ENCODE measurements at regions not wholly inside any gene's neighbourhood (a gene's known extent, or its start where the extent isn't known, plus 50 kb on each side); places are given as distances from the start of the nearest gene placed in this dataset.

DNA sequence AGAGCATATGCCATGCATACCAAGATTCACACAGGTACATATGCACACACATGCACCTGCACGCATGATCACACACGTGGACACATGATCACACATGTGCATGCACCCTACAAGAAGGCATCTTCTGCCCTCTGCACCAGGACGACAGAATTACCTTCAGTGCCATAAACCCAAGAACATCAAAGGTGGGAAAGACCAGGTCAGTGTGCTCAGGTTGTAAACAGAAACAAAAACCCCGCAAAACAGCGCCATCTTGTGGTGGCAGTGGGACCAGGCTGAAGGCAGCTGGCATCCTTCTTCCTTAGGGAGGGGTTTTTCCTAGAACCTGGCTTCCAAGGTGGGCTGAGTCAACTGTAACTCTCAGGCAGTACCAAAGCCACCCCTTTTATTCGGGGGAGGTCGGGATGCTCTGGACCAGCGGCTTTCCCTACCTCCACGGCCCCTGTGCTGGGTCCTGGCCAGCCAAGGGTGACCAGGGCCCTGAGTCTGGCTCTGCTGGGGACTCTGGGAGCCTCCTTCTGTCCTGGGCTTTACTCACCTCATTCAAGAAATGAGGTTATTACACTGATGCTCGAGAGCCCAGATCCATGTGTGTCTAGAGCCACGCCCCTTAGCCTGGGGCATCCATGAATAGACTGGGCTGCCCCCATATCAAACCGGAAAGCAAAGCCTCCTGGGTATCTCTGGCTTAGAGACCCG lies 69.4 kb upstream of the FGF3 start:
- no peaks in the 10 kb centered on the region for H3K4me1 ChIP-seq (ENCODE audit: control insufficient read depth, insufficient read depth, low read length)
- H3K27me3 ChIP-seq (ENCODE audit: control insufficient read depth, insufficient read depth, low read length): peaks cover 52% of the 10 kb centered on the region
- H3K9ac ChIP-seq (ENCODE audit: low read depth, low read length): no peak overlapping the region
- H3K4me2 ChIP-seq (ENCODE audit: low read length): no peak overlapping the region
- no peaks in the 10 kb centered on the region for H3K36me3 ChIP-seq (ENCODE audit: insufficient read depth, low read length)
- H3K4me3 ChIP-seq (ENCODE audit: low read length): no peak overlapping the region
- H3K9me3 ChIP-seq (replicated peaks; ENCODE audit: low read length): no peaks in the 10 kb centered on the region

DNA sequence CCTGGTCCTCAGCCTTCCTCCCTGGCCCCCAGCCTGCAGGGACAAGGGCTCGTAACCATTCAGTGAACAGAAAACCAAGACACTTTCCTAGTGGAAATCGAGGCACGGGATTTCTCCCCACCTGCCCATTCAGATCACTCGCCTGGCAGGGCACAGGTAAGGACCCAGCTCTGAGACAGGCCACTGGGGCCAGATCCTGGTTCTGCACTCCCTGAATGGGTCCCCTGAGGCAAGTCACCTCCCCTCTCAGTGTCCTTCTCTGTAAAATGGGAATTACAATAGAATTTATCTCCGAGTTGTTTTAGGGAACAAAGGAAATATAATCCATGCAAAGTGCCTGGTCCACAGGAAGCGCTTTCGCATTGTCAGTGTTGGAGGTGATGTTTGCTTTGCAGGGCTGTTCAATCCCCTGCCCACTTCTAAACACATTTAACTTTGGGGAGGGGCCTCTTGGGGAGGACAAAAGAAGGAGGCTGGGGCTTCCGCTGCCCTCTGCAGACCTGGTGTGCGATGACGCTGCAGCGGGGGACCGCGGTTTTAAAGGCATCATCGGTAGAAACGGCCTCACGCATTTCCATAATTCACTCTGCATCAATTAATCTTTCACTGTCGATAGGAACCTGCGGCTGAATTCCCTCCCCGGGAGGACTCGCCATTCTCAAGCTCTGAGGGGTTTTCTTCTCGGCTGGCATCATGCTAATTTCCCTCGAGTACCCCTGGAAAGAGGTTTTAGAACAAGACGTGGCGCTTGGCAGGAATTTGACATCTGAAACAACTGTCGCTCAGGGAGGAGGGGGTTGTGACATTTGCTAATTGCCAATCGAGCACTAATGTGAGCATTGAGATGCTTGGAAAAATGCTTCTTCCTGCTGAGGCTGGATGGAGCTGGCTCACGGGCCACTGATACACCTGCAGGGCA lies 70.4 kb upstream of the FGF3 start:
- no peak overlapping the region for H3K4me2 ChIP-seq (ENCODE audit: low read length)
- H3K4me1 ChIP-seq (ENCODE audit: control insufficient read depth, insufficient read depth, low read length): no peaks in the 10 kb centered on the region
- no peaks in the 10 kb centered on the region for H3K9me3 ChIP-seq (replicated peaks; ENCODE audit: low read length)
- H3K36me3 ChIP-seq (ENCODE audit: insufficient read depth, low read length): no peaks in the 10 kb centered on the region
- no peak overlapping the region for H3K4me3 ChIP-seq (ENCODE audit: low read length)
- no peak overlapping the region for H3K9ac ChIP-seq (ENCODE audit: low read depth, low read length)
- peaks cover 54% of the 10 kb centered on the region for H3K27me3 ChIP-seq (ENCODE audit: control insufficient read depth, insufficient read depth, low read length)

DNA sequence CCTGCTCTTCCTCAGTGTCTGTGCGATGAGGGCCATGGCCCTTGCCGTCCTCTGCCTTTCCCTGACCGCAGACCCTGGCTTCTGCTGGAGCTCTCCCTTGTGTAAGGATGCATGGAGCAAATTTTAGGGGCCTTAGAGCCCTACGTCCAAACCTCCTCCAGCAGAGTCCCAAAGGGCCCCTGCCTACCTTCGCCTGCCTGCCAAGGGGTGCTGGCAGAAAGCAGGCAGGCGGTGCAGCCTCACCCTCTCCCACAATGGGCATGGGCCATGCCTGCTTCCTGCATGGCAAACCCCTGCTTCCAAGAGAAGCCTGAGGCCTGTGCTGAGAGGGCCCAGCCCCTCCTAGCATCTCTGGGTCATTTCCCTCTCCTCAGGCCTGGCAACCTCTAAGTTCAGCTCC lies 71.3 kb upstream of the FGF3 start:
- no peaks in the 10 kb centered on the region for H3K9me3 ChIP-seq (replicated peaks; ENCODE audit: low read length)
- H3K36me3 ChIP-seq (ENCODE audit: insufficient read depth, low read length): no peaks in the 10 kb centered on the region
- H3K4me3 ChIP-seq (ENCODE audit: low read length): no peak overlapping the region
- H3K9ac ChIP-seq (ENCODE audit: low read depth, low read length): no peak overlapping the region
- peaks cover 61% of the 10 kb centered on the region for H3K27me3 ChIP-seq (ENCODE audit: control insufficient read depth, insufficient read depth, low read length)
- no peak overlapping the region for H3K4me2 ChIP-seq (ENCODE audit: low read length)
- H3K4me1 ChIP-seq (ENCODE audit: control insufficient read depth, insufficient read depth, low read length): no peaks in the 10 kb centered on the region

DNA sequence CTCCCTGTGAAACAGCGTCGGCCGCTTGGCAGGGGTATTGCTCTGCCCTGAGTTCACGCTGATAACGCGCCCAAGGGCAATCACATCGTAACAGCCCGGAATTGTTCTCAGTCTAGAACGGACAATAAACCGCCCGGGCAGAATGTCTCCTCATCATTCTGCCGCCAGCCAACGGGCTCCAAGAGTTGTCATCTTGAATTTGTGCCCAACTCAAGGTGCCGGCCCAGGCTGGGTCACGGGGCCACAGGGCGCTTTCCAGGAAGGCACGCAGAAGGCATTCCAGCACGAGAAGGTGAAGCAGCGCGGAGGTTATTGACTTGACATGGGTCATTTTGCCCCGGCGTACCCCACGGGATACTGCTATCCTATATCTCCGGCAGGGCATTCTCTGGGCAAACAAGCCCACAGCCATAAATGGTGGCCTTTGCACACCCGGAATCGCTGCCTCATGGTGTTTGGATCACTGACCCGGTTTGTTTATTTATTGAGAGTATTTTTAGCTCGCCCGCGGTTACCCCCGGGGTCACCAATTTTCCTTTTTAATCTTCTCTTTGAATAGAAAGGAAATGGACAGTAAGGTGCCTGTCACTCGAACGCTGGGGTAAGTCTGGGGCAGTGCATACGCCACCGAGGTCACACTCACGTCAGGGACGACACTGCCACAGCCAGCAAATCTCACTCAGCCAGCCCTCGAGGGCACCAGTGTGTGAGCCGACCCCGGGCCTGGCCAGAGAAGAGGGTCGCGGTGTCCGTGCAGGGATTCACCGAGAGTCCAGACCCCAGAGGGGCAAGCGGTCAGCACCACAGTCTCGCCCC lies 72.4 kb upstream of the FGF3 start:
- Histone ChIP-seq H3K4me3 (ENCODE audit: low read length) (no peak overlapping the region), H3K27me3 (ENCODE audit: control insufficient read depth, insufficient read depth, low read length) (peaks cover 63% of the 10 kb centered on the region), H3K9ac (ENCODE audit: low read depth, low read length) (no peak overlapping the region), H3K4me2 (ENCODE audit: low read length) (no peak overlapping the region), H3K36me3 (ENCODE audit: insufficient read depth, low read length) (no peaks in the 10 kb centered on the region), H3K9me3 (replicated peaks; ENCODE audit: low read length) (no peaks in the 10 kb centered on the region), H3K4me1 (ENCODE audit: control insufficient read depth, insufficient read depth, low read length) (no peaks in the 10 kb centered on the region)

DNA sequence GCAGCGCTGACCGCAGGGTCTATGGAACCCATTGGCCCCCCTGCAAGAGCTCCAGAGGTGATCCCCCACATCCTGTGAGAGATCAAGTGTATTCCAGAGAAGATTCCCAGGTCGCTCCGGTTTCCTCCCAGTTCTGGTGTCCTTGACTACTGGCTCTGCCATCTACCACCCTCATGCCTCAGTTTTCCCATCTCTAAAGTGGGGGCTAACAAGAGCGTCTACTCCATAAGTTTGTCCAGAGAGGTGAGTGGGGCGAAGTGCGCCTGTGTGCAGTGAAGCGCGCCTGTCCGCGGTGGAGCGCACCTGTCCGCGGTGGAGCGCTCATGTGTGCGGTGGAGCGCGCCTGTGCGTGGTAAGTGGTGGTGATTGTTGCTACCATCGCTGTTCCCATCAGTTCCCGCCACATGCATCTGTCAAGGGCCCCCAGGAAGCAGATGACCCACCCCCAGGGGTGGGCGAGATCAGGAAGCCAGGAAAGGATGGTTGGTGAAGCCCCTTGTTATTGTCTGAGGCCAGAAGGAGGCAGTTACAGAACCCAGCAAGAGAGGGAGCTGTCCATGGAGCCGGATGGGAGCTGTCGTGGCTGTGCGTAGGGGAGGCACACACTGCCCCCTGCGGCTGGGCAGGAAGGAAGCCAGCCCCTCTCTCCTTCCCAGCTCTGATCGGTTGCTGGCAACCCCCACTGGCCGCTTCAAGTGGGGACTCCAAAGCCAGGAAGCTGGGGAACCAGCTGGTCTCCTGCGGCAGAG lies 73.2 kb upstream of the FGF3 start:
- Histone ChIP-seq H3K9me3 (replicated peaks; ENCODE audit: low read length) (no peaks in the 10 kb centered on the region), H3K9ac (ENCODE audit: low read depth, low read length) (no peak overlapping the region), H3K27me3 (ENCODE audit: control insufficient read depth, insufficient read depth, low read length) (peaks cover 70% of the 10 kb centered on the region), H3K36me3 (ENCODE audit: insufficient read depth, low read length) (no peaks in the 10 kb centered on the region), H3K4me3 (ENCODE audit: low read length) (no peak overlapping the region), H3K4me2 (ENCODE audit: low read length) (no peak overlapping the region), H3K4me1 (ENCODE audit: control insufficient read depth, insufficient read depth, low read length) (no peaks in the 10 kb centered on the region)

DNA sequence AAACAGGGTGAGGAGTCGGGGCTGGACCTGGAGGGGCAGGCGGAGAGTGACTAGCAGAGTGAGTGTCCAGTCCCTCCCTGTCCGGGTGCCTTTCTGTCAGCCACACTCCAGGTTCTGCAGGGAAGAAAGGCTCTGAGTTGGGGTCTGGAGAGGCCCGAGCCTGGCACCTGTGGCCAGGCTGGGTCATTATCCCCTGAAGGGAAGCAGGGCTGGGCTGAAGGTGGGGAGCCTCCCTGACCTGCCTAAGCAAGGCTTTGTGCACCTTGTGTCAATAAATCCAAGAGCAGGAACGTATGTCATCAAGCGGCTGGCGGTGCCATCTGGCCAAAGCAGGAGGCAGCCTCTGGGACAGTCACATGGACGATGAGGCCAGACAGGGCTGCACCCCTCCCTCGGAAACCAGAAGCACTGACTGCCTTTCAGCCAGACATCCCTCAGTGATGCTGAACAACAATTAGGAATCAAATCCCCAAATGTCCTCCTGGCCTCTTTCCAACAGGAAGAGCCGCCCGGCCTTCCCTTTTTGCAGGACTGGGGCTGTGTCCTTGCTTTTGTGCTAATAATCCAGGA lies 73.9 kb upstream of the FGF3 start:
- Histone ChIP-seq H3K9me3 (replicated peaks; ENCODE audit: low read length) (no peaks in the 10 kb centered on the region), H3K9ac (ENCODE audit: low read depth, low read length) (no peak overlapping the region), H3K4me1 (ENCODE audit: control insufficient read depth, insufficient read depth, low read length) (no peaks in the 10 kb centered on the region), H3K4me2 (ENCODE audit: low read length) (no peak overlapping the region), H3K4me3 (ENCODE audit: low read length) (no peak overlapping the region), H3K36me3 (ENCODE audit: insufficient read depth, low read length) (no peaks in the 10 kb centered on the region), H3K27me3 (ENCODE audit: control insufficient read depth, insufficient read depth, low read length) (peaks cover 75% of the 10 kb centered on the region)

DNA sequence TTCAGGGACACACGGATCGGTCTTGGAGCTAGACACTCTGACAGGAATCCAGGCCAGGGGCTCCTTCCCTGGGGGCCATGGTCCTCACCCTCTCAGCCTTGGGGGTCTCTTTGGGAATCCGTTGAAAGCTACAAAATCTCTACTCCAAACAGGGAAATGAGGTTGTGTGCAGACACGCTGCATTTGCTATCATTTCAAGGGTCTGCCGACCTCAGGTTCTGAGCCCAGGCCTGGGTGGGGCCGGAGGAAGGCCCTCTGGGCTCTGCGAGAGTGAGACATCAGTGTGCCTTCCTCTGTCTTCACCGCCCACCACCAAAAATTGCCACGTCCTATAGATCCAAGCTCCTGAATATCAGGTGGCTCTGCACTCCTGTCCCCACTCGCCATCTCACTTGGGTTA lies 74.4 kb upstream of the FGF3 start:
- Histone ChIP-seq H3K27me3 (ENCODE audit: control insufficient read depth, insufficient read depth, low read length) (peaks cover 77% of the 10 kb centered on the region), H3K4me3 (ENCODE audit: low read length) (no peak overlapping the region), H3K9ac (ENCODE audit: low read depth, low read length) (no peak overlapping the region), H3K4me2 (ENCODE audit: low read length) (no peak overlapping the region), H3K4me1 (ENCODE audit: control insufficient read depth, insufficient read depth, low read length) (no peaks in the 10 kb centered on the region), H3K36me3 (ENCODE audit: insufficient read depth, low read length) (no peaks in the 10 kb centered on the region), H3K9me3 (replicated peaks; ENCODE audit: low read length) (no peaks in the 10 kb centered on the region)

DNA sequence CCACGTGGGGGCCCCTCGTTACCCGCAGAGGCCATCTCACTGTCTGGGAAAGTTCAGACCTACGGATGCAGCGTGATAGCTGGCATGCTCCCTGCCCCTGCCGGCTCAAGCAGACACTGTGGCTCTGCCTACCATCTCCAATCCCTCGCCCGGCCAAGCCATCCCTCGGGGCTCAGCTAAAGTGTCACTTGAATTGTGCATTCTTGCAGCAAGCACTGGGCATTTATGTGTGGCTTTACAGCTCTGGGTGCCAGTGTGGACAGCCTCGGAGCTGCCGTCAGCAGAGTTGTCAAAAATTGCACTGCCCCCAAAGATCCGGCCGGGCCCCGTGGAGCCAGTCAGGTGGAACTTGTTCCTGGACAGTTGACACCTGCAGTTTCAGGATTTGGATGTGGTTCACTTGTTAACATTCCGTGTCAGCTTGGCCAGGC lies 75.0 kb upstream of the FGF3 start:
- Histone ChIP-seq H3K9me3 (replicated peaks; ENCODE audit: low read length) (no peaks in the 10 kb centered on the region), H3K27me3 (ENCODE audit: control insufficient read depth, insufficient read depth, low read length) (peaks cover 80% of the 10 kb centered on the region), H3K4me1 (ENCODE audit: control insufficient read depth, insufficient read depth, low read length) (no peaks in the 10 kb centered on the region), H3K9ac (ENCODE audit: low read depth, low read length) (no peak overlapping the region), H3K4me2 (ENCODE audit: low read length) (no peak overlapping the region), H3K4me3 (ENCODE audit: low read length) (no peak overlapping the region), H3K36me3 (ENCODE audit: insufficient read depth, low read length) (no peaks in the 10 kb centered on the region)

DNA sequence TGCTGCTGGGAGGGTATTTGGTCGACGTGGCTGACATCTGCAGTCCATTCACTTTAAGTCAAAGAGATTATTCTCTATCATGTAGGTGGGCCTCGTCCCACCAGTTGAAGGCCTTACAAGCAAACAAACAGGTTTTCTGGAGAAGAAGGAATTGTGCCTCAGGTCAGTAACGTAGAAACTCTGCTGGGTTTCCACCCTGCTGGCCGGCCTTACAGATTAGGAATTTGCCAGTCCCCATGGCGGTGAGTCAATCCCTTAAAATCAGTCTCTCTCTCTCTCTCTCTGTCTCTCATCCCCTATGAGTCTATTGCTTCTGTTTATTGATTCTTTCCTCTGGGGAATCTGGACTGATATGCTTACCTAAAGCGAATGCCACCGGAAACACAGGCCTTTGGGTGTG lies 75.4 kb upstream of the FGF3 start:
- Histone ChIP-seq H3K36me3 (ENCODE audit: insufficient read depth, low read length) (no peaks in the 10 kb centered on the region), H3K9me3 (replicated peaks; ENCODE audit: low read length) (no peaks in the 10 kb centered on the region), H3K4me2 (ENCODE audit: low read length) (no peak overlapping the region), H3K27me3 (ENCODE audit: control insufficient read depth, insufficient read depth, low read length) (peaks cover 77% of the 10 kb centered on the region), H3K4me1 (ENCODE audit: control insufficient read depth, insufficient read depth, low read length) (no peaks in the 10 kb centered on the region), H3K4me3 (ENCODE audit: low read length) (no peak overlapping the region), H3K9ac (ENCODE audit: low read depth, low read length) (no peak overlapping the region)

DNA sequence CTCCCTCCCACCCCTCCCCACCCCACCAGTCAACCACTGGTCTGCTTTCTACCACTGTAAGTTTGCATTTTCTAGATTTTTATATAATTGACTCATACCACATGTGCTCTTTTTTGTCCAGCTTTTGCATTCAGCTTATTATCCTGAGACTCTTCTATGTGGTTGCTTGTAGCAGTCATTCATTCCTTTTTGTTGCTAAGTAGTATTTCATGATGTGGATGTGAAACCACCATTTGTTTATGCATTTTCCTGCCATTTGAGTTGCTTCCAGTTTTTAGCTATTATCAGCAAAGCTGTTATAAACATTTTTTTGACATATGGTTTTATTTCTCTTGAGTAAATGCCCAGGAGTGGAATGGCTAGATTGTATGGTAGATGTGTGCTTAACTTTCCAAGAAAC lies 77.0 kb upstream of the FGF3 start:
- Histone ChIP-seq H3K9me3 (replicated peaks; ENCODE audit: low read length) (no peaks in the 10 kb centered on the region), H3K4me2 (ENCODE audit: low read length) (no peak overlapping the region), H3K36me3 (ENCODE audit: insufficient read depth, low read length) (no peaks in the 10 kb centered on the region), H3K4me1 (ENCODE audit: control insufficient read depth, insufficient read depth, low read length) (peaks cover 3% of the 10 kb centered on the region), H3K4me3 (ENCODE audit: low read length) (no peak overlapping the region), H3K27me3 (ENCODE audit: control insufficient read depth, insufficient read depth, low read length) (peaks cover 64% of the 10 kb centered on the region), H3K9ac (ENCODE audit: low read depth, low read length) (no peak overlapping the region)

All from skeletal muscle satellite cell (primary cell).